ENCODE measurements at regions not wholly inside any gene's neighbourhood (a gene's known extent, or its start where the extent isn't known, plus 50 kb on each side); places are given as distances from the start of the nearest gene placed in this dataset.

DNA sequence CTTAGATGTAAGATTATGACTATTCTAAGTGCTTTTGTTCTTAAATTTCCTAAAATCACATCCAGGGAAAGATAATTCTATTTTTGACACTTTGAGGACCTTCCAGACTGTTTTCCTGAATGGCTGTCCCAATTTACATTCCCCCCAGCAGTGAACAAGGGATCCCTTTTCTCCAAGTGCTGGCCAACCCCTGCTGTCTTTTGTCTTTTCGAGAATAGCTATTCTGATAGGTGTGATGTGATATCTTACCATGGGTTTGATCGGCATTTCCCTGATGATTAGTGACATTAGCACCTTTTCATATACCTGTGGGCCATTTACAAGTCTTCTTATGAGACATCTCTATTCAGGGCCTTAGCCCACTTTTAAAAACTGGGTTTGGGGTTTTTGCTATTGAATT is 526.7 kb upstream of the FZD8 start:
- no peak for TF ChIP-seq YY1 (IDR thresholded peaks at IDR 0.05; ENCODE audit: low read depth)

DNA sequence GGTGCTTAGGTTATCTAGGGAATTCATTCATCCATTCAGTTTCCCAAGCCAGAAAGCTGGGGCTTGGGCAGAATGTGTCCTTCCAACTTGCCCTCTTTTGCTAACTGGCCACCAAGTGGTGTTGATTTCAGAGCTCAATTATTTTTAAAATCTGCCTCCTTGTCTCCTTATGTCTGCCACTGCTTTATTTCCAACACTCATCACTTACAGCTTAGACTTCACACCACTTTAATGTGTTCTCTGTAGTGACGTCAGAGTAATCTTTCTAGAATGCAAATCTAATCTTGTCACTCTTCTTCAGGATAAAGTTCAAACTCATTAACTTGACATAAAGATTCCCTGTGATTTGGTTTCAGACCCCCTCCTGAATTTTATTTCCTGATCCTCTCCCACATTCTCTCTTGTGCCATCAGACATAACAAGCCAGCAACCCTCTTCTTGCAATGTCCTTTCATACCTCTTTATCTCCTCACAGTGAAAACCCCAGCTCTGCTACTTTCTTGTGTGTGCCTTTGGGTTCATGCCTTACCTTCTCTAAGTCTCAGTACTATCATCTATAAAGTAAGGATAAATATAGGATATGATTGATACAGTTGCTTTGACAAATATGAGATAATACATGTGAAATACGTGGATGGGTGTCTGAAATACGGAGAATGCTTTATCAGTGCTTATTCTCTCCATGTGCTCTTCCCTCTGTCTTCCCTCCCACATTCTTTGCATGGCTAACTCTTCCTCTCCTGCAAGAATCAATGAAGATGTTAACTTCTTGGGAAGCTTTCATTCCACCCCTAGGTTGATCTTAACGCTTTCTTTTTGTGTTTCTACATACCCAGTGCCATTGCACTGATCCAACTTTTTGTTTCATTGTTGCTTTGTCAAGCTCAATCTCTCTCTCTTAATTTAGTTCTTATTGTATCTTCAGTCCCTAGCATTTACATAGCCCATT is 522.7 kb upstream of the FZD8 start:
- TF ChIP-seq EP300 (IDR thresholded peaks at IDR 0.05; ENCODE audit: borderline replicate concordance) (no peak), RAD21 (IDR thresholded peaks at IDR 0.05; ENCODE audit: low read depth) (no peak), FOXM1 (IDR thresholded peaks at IDR 0.05; ENCODE audit: borderline replicate concordance, low read depth) (no peak), CEBPB (IDR thresholded peaks at IDR 0.05) (no peak), ZBTB7A (IDR thresholded peaks at IDR 0.05; ENCODE audit: low read depth) (no peak), CREB1 (IDR thresholded peaks at IDR 0.05; ENCODE audit: low read depth) (no peak), TCF12 (IDR thresholded peaks at IDR 0.05; ENCODE audit: low read depth) (no peak), TEAD4 (IDR thresholded peaks at IDR 0.05) (no peak), YY1 (IDR thresholded peaks at IDR 0.05; ENCODE audit: low read depth) (no peak)
- TF ChIP-seq, protein P1, sequence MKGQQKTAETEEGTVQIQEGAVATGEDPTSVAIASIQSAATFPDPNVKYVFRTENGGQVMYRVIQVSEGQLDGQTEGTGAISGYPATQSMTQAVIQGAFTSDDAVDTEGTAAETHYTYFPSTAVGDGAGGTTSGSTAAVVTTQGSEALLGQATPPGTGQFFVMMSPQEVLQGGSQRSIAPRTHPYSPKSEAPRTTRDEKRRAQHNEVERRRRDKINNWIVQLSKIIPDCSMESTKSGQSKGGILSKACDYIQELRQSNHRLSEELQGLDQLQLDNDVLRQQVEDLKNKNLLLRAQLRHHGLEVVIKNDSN (IDR thresholded peaks at IDR 0.05) = no peak
- TF ChIP-seq, protein P2, sequence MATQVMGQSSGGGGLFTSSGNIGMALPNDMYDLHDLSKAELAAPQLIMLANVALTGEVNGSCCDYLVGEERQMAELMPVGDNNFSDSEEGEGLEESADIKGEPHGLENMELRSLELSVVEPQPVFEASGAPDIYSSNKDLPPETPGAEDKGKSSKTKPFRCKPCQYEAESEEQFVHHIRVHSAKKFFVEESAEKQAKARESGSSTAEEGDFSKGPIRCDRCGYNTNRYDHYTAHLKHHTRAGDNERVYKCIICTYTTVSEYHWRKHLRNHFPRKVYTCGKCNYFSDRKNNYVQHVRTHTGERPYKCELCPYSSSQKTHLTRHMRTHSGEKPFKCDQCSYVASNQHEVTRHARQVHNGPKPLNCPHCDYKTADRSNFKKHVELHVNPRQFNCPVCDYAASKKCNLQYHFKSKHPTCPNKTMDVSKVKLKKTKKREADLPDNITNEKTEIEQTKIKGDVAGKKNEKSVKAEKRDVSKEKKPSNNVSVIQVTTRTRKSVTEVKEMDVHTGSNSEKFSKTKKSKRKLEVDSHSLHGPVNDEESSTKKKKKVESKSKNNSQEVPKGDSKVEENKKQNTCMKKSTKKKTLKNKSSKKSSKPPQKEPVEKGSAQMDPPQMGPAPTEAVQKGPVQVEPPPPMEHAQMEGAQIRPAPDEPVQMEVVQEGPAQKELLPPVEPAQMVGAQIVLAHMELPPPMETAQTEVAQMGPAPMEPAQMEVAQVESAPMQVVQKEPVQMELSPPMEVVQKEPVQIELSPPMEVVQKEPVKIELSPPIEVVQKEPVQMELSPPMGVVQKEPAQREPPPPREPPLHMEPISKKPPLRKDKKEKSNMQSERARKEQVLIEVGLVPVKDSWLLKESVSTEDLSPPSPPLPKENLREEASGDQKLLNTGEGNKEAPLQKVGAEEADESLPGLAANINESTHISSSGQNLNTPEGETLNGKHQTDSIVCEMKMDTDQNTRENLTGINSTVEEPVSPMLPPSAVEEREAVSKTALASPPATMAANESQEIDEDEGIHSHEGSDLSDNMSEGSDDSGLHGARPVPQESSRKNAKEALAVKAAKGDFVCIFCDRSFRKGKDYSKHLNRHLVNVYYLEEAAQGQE (IDR thresholded peaks at IDR 0.05; ENCODE audit: low read depth) = no peak
- TF ChIP-seq, protein P3, sequence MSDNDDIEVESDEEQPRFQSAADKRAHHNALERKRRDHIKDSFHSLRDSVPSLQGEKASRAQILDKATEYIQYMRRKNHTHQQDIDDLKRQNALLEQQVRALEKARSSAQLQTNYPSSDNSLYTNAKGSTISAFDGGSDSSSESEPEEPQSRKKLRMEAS (IDR thresholded peaks at IDR 0.05) = no peak

DNA sequence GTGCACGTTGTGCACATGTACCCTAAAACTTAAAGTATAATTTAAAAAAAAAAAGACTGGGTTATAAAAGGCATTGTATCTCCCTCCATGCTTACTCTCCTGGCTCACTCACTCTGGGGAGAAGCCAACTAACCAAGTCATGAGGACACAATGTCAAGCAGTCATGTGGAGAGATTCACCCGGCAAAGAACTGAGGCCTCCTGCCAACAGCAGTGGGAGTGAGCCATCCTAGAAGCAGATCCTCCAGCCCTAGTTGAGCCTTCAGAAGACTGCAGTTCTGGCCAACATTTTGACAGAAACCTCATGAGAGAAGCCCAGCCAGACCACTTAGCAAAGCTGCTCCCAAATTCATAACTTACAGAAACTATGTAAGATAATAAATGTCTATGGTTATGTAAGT is 521.7 kb upstream of the FZD8 start:
- TF ChIP-seq CEBPB (IDR thresholded peaks at IDR 0.05) (no peak), FOXM1 (IDR thresholded peaks at IDR 0.05; ENCODE audit: borderline replicate concordance, low read depth) (no peak), EGR1 (IDR thresholded peaks at IDR 0.05) (no peak), YY1 (IDR thresholded peaks at IDR 0.05; ENCODE audit: low read depth) (no peak)

DNA sequence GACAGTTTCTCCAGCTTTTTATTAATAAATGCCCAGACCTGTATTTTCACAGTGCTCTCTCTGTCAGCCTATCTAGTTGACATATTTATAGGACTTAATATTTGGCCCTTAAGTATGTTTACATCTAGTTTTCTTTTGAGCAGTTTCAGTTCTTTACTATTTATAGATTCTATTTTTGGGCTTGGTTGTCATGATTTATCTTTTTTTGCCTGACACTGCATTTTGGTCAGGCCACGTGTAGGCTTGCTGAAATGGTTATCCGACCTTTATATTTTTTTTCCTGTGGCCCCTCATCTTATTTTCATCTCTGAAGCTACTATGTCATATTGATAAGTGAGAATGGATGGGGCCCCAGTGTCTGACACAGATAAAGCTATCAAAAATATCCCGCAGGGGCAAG is 515.4 kb upstream of the FZD8 start:
- no peak for TF ChIP-seq TEAD4 (IDR thresholded peaks at IDR 0.05)
- no peak for TF ChIP-seq TAF1 (IDR thresholded peaks at IDR 0.05; ENCODE audit: low read depth)
- TF ChIP-seq NFIC (IDR thresholded peaks at IDR 0.05) = no peak

DNA sequence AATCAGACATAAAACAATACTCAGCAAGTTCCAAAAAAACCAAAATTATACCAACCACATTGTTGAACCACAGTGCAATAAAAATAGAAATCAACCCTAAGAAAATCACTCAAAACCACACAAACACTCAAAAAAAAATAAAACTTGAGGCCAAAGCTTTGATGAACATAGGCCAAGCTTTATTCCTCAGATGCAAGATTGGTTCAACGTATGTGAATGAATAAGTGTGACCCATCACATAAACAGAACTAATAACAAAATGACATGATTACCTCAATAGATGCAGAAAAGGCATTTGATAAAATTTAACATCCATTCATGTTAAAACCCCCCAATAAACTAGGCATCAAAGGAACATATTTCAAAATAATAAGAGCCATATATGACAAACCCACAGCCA is 506.1 kb upstream of the FZD8 start:
- TF ChIP-seq CEBPB (IDR thresholded peaks at IDR 0.05) (no peak), TEAD4 (IDR thresholded peaks at IDR 0.05) (no peak), FOXM1 (IDR thresholded peaks at IDR 0.05; ENCODE audit: borderline replicate concordance, low read depth) (no peak), NFIC (IDR thresholded peaks at IDR 0.05) (no peak), EP300 (IDR thresholded peaks at IDR 0.05; ENCODE audit: borderline replicate concordance) (no peak), EGR1 (IDR thresholded peaks at IDR 0.05) (no peak), CREB1 (IDR thresholded peaks at IDR 0.05; ENCODE audit: low read depth) (no peak)
- TF ChIP-seq, protein P2 (IDR thresholded peaks at IDR 0.05; ENCODE audit: low read depth) = no peak
- TF ChIP-seq, protein P1 (IDR thresholded peaks at IDR 0.05) = no peak

DNA sequence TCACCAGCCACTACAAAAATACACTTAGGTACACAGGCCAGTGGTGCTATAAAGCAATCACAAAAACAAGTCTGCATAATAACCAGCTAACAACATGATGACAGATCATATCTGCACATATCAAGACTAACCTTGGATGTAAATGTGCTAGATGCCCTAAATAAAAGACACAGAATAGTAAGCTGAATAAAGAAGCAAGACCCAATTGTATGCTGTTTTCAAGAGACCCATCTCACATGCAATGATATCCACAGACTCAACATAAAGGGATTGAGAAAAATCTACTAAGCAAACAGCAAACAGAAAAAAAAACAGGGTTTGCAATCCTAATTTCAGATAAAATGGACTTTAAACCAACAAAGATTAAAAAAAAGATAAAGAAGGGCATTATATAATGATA is 505.4 kb upstream of the FZD8 start:
- no peak for TF ChIP-seq ZBTB7A (IDR thresholded peaks at IDR 0.05; ENCODE audit: low read depth)
- TF ChIP-seq, protein P1 (IDR thresholded peaks at IDR 0.05) = no peak
- TF ChIP-seq FOXM1 (IDR thresholded peaks at IDR 0.05; ENCODE audit: borderline replicate concordance, low read depth) = no peak
- TF ChIP-seq, protein P2 (IDR thresholded peaks at IDR 0.05; ENCODE audit: low read depth) = no peak
- TF ChIP-seq, protein P3 (IDR thresholded peaks at IDR 0.05) = no peak
- TF ChIP-seq NFIC (IDR thresholded peaks at IDR 0.05) = no peak
- TF ChIP-seq CEBPB (IDR thresholded peaks at IDR 0.05) = no peak
- TF ChIP-seq RAD21 (IDR thresholded peaks at IDR 0.05; ENCODE audit: low read depth) = no peak
- TF ChIP-seq CREB1 (IDR thresholded peaks at IDR 0.05; ENCODE audit: low read depth) = no peak
- no peak for TF ChIP-seq YY1 (IDR thresholded peaks at IDR 0.05; ENCODE audit: low read depth)
- TF ChIP-seq TAF1 (IDR thresholded peaks at IDR 0.05; ENCODE audit: low read depth) = no peak
- TF ChIP-seq TCF12 (IDR thresholded peaks at IDR 0.05; ENCODE audit: low read depth) = no peak
- TF ChIP-seq TEAD4 (IDR thresholded peaks at IDR 0.05) = no peak
- no peak for TF ChIP-seq EP300 (IDR thresholded peaks at IDR 0.05; ENCODE audit: borderline replicate concordance)
- no peak for TF ChIP-seq EGR1 (IDR thresholded peaks at IDR 0.05)
